ENCODE measurements at regions not wholly inside any gene's neighbourhood (a gene's known extent, or its start where the extent isn't known, plus 50 kb on each side); places are given as distances from the start of the nearest gene placed in this dataset.

DNA sequence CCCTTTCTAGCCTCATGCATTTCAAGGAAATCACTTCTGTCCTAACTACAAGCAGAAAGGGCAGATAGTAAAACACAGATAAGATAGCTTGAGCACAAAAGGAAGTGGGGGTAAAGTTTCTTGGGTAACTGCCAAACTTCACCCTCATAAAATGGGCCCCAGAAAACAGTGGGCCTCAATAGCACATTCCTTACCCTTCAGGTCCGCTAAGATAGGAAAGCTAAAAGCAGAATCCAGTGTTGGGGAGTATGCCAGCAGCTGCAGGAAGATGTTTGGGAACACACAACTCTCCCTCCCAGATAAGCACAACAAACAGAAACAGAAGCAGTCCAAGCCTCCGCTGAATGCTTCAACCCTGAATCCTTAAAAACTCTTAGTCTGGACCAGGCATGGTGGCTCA is 110.9 kb upstream of the MGAT4C start:
- no peaks in the 10 kb centered on the region for H3K27me3 ChIP-seq (ENCODE audit: control insufficient read depth, insufficient read depth, low read length)
- TF ChIP-seq, protein P1, sequence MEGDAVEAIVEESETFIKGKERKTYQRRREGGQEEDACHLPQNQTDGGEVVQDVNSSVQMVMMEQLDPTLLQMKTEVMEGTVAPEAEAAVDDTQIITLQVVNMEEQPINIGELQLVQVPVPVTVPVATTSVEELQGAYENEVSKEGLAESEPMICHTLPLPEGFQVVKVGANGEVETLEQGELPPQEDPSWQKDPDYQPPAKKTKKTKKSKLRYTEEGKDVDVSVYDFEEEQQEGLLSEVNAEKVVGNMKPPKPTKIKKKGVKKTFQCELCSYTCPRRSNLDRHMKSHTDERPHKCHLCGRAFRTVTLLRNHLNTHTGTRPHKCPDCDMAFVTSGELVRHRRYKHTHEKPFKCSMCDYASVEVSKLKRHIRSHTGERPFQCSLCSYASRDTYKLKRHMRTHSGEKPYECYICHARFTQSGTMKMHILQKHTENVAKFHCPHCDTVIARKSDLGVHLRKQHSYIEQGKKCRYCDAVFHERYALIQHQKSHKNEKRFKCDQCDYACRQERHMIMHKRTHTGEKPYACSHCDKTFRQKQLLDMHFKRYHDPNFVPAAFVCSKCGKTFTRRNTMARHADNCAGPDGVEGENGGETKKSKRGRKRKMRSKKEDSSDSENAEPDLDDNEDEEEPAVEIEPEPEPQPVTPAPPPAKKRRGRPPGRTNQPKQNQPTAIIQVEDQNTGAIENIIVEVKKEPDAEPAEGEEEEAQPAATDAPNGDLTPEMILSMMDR (IDR thresholded peaks at IDR 0.05; ENCODE audit: insufficient read depth, low read depth, low read length) = no peak
- ChIA-PET POLR2A (no interaction called here), CTCF (no interaction called here)
- no peak for DNase-seq (ENCODE audit: low read depth)
- H3K36me3 ChIP-seq (ENCODE audit: control insufficient read depth, insufficient read depth, low read length) = no peaks in the 10 kb centered on the region
- H3K4me3 ChIP-seq (ENCODE audit: low read depth, low read length) = no peak overlapping the region

DNA sequence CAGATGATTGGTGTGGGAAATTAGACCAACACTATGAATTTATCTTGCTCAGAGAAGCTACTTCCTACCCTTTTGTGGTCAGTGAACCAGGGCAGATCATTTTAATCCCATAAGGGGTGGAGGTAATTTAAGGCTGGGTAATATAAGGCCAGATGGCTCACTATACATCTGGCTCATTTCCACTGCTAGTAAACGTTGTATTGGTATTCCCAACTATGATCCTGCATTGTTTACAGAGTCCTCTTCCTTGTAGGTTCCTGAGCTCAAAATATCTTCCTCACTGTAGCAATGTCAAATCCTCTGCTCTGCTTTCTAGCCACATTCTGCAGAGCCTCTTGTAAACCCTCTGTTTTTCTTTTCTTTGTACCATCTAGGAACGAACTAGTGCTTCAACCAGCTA is 93.0 kb upstream of the MGAT4C start:
- CTCF ChIA-PET = no interaction called here

DNA sequence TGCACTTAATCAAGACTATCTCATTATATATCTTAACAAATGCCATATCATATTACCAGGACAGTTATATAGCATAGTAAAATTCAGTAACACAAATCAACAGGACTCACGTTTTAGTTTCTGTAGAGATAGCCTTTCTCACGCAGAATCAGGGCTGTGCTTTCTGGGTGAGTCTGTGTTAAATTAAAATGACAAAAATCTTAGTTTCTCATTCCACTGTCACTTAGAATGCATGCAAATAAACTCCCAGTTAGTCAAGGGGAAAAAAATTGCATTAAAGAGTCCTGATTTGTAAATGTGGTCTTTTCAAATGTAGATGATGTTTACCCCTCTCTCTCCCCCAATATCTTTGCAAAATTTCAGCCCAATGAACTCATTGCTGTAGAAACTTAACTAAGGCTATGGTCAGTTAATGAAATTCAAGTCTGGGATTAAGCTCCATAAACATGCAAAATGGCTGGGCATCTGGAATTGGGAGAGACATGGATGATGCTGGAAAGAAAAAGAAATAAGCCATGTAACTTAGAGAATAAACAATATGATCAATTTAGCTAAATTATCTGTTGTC is 77.8 kb upstream of the MGAT4C start:
- CTCF ChIA-PET = no interaction called here
- POLR2A ChIA-PET = no interaction called here
- DNase-seq (ENCODE audit: low read depth) = no peak
- H3K4me3 ChIP-seq (ENCODE audit: low read depth, low read length) = no peak overlapping the region
- no peaks in the 10 kb centered on the region for H3K27me3 ChIP-seq (ENCODE audit: control insufficient read depth, insufficient read depth, low read length)
- TF ChIP-seq, protein P1 (IDR thresholded peaks at IDR 0.05; ENCODE audit: insufficient read depth, low read depth, low read length) = no peak
- H3K36me3 ChIP-seq (ENCODE audit: control insufficient read depth, insufficient read depth, low read length) = no peaks in the 10 kb centered on the region

More for the DNA sequence above, 93.0 kb upstream of the MGAT4C start:
- DNase-seq (ENCODE audit: low read depth) = no peak
- Histone ChIP-seq H3K27me3 (ENCODE audit: control insufficient read depth, insufficient read depth, low read length) (no peaks in the 10 kb centered on the region), H3K36me3 (ENCODE audit: control insufficient read depth, insufficient read depth, low read length) (no peaks in the 10 kb centered on the region), H3K4me3 (ENCODE audit: low read depth, low read length) (no peak overlapping the region)
- POLR2A ChIA-PET = no interaction called here
- TF ChIP-seq, protein P1 (IDR thresholded peaks at IDR 0.05; ENCODE audit: insufficient read depth, low read depth, low read length) = no peak

GRCh38 chr12:86331457-86331856 is 75.3 kb upstream of the MGAT4C start:
- ChIA-PET CTCF (no interaction called here), POLR2A (no interaction called here)
- H3K27me3 ChIP-seq (ENCODE audit: control insufficient read depth, insufficient read depth, low read length) = no peaks in the 10 kb centered on the region
- DNase-seq (ENCODE audit: low read depth) = no peak
- no peaks in the 10 kb centered on the region for H3K36me3 ChIP-seq (ENCODE audit: control insufficient read depth, insufficient read depth, low read length)
- no peak overlapping the region for H3K4me3 ChIP-seq (ENCODE audit: low read depth, low read length)
- TF ChIP-seq, protein P1 (IDR thresholded peaks at IDR 0.05; ENCODE audit: insufficient read depth, low read depth, low read length) = no peak

GRCh38 chr12:86331012-86331411 is 74.8 kb upstream of the MGAT4C start:
- Histone ChIP-seq H3K4me3 (ENCODE audit: low read depth, low read length) (no peak overlapping the region), H3K36me3 (ENCODE audit: control insufficient read depth, insufficient read depth, low read length) (no peaks in the 10 kb centered on the region), H3K27me3 (ENCODE audit: control insufficient read depth, insufficient read depth, low read length) (no peaks in the 10 kb centered on the region)
- CTCF ChIA-PET = no interaction called here
- TF ChIP-seq, protein P1 (IDR thresholded peaks at IDR 0.05; ENCODE audit: insufficient read depth, low read depth, low read length) = no peak
- POLR2A ChIA-PET = no interaction called here
- DNase-seq (ENCODE audit: low read depth) = no peak
